ENCODE measurements at regions not wholly inside any gene's neighbourhood (a gene's known extent, or its start where the extent isn't known, plus 50 kb on each side); places are given as distances from the start of the nearest gene placed in this dataset.
"Not testable (repeated sequence)": the region's sequence is repeated elsewhere in the genome, so short reads cannot be mapped to it uniquely, and the experiment has no call there.

DNA sequence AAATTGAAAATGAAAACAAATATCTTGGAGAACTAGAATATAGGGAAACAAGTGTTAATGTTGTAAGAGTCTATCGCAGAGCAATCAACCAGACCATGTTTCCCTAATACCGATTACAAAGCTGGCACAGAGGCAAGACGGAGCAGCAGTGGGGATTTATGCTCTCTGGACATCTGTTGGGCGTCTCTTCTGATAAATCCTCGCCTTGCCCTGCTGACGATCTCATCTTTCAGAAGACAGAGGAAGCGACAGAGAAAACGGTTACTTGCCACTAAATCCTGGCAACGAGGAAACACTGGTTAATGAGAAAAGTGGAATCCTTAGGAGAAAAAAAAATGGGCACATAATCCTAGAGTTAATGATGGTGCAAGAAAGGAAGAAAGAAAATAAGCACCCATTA lies 218.5 kb downstream of the NPIPA8 start:
- H3K4me1 Mint-ChIP-seq, H3K27ac Mint-ChIP-seq, H3K36me3 Mint-ChIP-seq, H3K27me3 Mint-ChIP-seq, H3K9me3 Mint-ChIP-seq, H3K4me3 Mint-ChIP-seq: not testable (repeated sequence)

DNA sequence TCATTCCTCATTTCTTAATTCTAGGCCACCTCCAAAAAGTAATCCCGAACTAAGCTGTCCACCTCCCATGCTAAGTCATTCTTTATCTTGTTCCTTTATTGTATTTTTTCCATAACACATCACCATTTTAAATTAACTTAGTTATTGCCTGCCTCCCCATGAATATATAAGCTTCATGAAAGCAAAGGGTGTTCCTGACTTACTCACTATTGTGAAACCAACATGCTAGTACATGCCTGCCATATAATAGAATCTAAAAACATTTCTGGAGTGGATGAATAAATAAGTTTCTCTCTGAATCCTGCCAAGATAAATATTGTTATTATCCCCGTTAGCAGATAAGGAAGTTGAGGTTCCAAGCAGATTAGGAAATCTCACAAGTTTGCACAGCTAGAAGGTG lies 232.1 kb downstream of the NPIPA8 start:
- not testable (repeated sequence) for H3K27me3 Mint-ChIP-seq, H3K36me3 Mint-ChIP-seq, H3K4me3 Mint-ChIP-seq, H3K27ac Mint-ChIP-seq, H3K9me3 Mint-ChIP-seq, H3K4me1 Mint-ChIP-seq

DNA sequence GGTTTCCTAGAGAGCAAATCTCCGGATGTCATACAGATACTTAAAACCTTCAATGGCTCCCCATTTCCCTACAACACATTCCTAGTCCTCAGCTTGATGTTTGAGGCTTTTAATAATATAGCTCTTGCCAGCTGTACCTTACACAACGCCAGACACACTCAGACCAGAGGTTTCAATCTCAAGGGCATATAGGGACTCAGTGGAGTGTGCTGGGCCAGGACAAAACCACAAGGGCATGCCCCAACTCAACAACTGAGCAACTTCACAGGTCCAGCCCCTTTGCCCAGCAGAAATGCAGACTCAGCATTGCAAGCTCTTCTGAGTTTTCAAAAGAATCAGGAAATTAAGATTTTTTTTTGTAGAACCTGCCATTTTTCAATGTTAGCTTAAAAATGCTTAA lies 235.5 kb downstream of the NPIPA8 start:
- H3K4me1 Mint-ChIP-seq, H3K9me3 Mint-ChIP-seq, H3K36me3 Mint-ChIP-seq, H3K27me3 Mint-ChIP-seq, H3K4me3 Mint-ChIP-seq, H3K27ac Mint-ChIP-seq: not testable (repeated sequence)

DNA sequence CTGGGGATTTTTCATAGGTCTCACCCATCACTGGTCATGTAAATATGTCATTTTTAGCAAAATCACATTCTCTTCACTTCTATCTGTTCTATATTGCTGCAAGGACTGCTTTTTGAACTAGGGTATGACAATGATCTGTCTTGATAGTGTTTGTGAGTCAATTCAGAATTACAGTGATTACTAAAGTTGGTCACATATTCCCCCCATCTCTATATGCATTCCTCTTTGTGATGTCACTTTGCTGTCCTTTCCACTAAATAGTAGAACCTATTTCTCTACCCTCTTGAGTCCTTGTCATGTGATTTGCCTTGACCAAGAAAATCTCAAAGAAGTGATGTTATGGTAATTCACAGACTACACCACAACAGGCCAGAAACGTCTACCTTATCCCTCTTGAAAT lies 243.9 kb downstream of the NPIPA8 start:
- H3K27me3 Mint-ChIP-seq, H3K4me3 Mint-ChIP-seq: not testable (repeated sequence)

DNA sequence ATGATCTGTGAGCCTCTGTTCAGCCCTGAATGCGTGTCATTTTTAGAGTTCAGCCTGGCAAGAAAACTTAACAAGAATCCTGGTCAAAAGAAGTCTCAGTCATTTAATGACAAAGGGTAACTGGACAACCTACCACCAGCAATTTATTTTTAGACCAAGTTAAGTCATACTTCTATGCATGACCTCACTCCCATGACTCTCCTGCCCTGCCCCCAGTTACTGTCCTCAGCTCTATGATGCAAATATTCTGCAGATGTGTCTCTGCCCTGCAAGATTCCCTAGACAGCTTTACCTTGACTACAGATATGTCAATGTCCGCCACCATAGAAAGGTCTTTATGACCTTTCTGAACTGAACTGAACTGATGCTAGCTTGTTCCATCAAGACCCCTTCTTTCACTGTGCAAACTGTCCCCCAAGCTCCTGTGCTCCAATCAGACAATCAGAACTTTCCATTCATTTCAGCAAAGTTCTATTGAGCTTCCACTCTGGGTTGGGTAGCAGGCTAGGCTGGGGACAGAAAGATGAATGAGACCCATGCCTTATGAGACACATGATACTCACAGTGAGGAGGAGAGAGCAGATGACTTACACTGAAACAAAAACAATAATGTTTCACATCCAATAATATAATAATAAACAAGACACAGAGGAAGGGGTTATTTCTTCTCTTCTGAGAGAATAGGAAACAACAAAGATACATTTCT lies 255.7 kb downstream of the NPIPA8 start:
- not testable (repeated sequence) for H3K27ac Mint-ChIP-seq, H3K27me3 Mint-ChIP-seq, H3K36me3 Mint-ChIP-seq, H3K9me3 Mint-ChIP-seq, H3K4me1 Mint-ChIP-seq, H3K4me3 Mint-ChIP-seq

More for the DNA sequence above, 243.9 kb downstream of the NPIPA8 start:
- not testable (repeated sequence) for H3K4me1 Mint-ChIP-seq, H3K9me3 Mint-ChIP-seq, H3K27ac Mint-ChIP-seq, H3K36me3 Mint-ChIP-seq

DNA sequence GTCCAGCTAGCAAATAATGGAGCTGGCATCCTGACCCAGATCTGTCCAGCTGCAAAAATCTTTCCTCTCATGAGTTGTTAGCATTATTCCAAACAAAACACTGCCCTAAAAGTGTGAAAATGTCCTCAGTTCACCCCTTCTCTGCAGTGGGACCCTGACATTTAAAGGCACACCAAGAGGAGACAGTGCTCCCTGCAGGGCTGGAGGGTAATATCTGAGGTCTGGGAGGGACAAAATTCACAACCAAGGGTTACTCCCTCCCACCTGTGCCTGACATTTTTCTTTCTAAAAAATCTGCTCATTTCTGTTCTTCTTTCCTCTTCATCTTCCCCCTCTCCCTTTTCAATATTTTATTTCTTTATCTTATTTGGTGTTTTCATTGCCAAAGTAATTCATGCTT lies 258.6 kb downstream of the NPIPA8 start:
- H3K27ac Mint-ChIP-seq, H3K4me1 Mint-ChIP-seq, H3K27me3 Mint-ChIP-seq, H3K36me3 Mint-ChIP-seq, H3K4me3 Mint-ChIP-seq, H3K9me3 Mint-ChIP-seq: not testable (repeated sequence)

DNA sequence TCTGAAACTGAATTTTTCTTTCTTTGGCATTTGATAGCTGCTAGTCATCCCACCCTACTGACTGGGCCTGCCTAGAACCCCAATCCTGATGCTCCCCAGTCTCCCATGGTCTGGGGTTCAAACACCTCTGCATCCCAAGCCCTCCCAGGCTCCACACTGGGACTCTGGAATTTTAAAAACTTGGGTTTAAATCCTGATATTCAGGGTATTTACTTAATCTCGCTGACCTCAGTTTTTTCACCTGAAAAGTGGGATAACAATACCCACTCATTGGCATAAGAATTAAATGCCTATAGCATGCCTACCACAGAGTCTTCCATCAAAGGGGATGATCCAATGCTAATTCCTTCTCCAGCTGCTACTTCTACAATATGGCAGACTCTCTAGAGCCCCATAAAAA lies 264.4 kb downstream of the NPIPA8 start:
- Mint-ChIP-seq H3K4me1 (no peaks in the 10 kb centered on the region), H3K27ac (no peak overlapping the region)

DNA sequence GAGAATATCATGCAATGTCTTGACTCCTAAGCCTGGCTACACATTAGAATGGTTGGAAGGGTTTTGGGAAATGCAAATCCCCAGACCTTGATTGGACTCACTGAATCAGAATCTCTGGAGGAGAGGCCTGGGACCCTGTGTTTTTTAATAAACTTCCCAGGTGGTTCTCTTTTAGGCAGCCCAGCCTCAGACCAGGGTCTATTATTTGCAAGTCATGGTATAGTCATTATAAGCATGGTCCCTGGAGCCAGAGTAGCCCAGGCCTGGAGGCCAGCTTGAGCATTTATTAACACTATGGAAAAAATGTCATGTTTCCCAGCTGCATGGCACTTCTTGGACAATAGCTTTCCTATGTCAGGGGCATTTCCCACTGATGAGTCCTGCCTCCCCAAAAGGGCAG lies 266.9 kb downstream of the NPIPA8 start:
- Mint-ChIP-seq H3K27ac (no peak overlapping the region), H3K9me3 (peaks cover 0 to 8% (median 7%) of the 10 kb centered on the region in 3 donors), H3K4me3 (no peak overlapping the region), H3K36me3 (no peaks in the 10 kb centered on the region), H3K27me3 (no peaks in the 10 kb centered on the region), H3K4me1 (no peaks in the 10 kb centered on the region)

More for the DNA sequence above, 264.4 kb downstream of the NPIPA8 start:
- Mint-ChIP-seq H3K4me3 (no peak overlapping the region), H3K36me3 (no peaks in the 10 kb centered on the region), H3K27me3 (no peaks in the 10 kb centered on the region), H3K9me3 (peaks cover 0 to 5% (median 3%) of the 10 kb centered on the region in 3 donors)

DNA sequence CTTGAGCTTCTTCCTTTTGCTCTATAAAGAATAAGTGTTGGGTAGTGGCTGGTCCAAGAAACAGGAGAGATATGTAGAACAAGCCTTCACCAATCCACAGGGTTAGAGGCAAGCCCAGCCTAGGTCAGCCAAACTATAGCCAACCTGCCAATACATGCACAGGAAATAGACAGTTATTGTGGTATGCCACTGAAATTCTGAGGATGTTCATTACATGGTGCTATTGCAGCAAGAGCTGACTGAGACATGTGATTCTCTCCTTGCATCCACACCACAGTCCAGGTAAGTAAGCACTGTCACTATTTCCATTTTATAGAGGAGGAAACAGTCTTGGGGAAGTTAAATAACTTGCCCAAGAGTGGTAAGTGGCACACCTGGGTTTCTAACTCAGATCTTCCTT lies 268.1 kb downstream of the NPIPA8 start:
- no peaks in the 10 kb centered on the region for H3K4me1 Mint-ChIP-seq
- H3K4me3 Mint-ChIP-seq, result peak overlapping the region in 1 of 4 donors; percentile 3
- H3K36me3 Mint-ChIP-seq, result no peaks in the 10 kb centered on the region
- H3K9me3 Mint-ChIP-seq, result peaks cover 0 to 8% (median 7%) of the 10 kb centered on the region in 3 donors
- no peaks in the 10 kb centered on the region for H3K27me3 Mint-ChIP-seq
- H3K27ac Mint-ChIP-seq, result no peak overlapping the region

DNA sequence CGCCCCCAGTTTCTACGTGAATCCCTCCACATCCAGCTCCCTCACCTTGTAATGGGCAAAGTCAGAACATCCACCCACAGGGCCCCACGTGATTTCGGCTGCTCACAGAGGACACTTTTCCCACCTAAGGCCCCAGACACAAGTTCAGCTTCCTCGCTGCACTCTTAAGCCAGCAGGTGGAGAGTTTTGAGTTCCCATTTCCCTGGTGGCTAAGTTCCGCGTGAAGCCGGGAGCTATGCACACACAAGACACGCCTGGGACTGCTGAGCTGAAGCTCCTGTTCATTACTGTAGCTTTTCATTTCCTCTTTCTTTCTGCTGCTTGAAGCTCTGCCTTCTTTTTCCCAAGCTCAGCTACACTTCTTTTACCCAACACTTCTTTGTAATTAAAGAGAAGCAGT lies 273.8 kb downstream of the NPIPA8 start:
- H3K27me3 Mint-ChIP-seq, result peaks cover 3% of the 10 kb centered on the region

DNA sequence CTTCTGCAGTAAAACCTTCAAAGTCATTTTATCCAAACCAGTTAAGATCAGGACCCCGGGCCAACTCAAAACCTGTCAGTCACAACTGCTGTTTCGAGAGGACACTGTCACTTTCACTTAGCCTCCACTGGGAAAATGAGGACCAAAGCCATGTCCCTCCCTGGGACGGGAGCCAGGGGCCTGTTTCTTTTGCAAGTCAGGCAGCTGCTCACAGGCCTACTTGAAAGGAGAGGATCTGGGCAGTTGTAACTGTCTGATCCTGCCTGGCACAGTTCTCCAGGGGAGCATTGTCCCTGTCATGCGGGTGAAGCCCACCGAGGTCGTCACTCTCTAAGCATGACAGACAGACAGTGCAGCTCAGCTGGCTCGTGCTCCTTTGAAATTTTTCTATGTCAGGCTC lies 276.2 kb downstream of the NPIPA8 start:
- H3K4me3 Mint-ChIP-seq, result no peak overlapping the region
- no peak overlapping the region for H3K27ac Mint-ChIP-seq
- H3K9me3 Mint-ChIP-seq, result peaks cover 3 to 7% (median 3%) of the 10 kb centered on the region in 3 donors
- peaks cover 3% of the 10 kb centered on the region for H3K27me3 Mint-ChIP-seq
- H3K36me3 Mint-ChIP-seq, result no peaks in the 10 kb centered on the region
- H3K4me1 Mint-ChIP-seq, result peaks cover 0 to 4% (median 3%) of the 10 kb centered on the region in 3 donors

More for the DNA sequence above, 273.8 kb downstream of the NPIPA8 start:
- Mint-ChIP-seq H3K4me1 (peaks cover 0 to 4% (median 3%) of the 10 kb centered on the region in 3 donors), H3K27ac (no peak overlapping the region), H3K9me3 (peaks cover 2 to 10% (median 5%) of the 10 kb centered on the region in 3 donors), H3K4me3 (no peak overlapping the region), H3K36me3 (no peaks in the 10 kb centered on the region)

DNA sequence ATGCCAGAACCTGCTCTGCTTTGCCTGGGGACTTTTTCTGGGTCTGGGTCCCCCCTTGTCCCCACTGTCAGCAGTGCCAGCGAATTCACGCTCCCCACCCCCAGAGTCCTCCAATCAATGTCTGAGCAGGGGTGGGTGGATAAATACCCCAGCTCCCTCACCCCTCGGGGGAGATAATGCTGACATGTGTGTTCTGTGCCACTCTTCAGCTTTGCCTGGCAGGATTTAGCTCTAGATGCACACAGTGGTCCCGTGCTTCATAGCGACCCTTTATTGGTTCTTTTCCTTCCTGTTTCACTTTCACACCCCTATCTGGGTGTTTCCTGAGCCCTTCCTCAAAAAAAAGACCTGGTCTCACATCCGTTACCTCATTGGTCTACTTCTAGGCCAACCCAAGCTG lies 277.0 kb downstream of the NPIPA8 start:
- Mint-ChIP-seq H3K27ac (no peak overlapping the region), H3K36me3 (no peaks in the 10 kb centered on the region), H3K27me3 (peaks cover 3% of the 10 kb centered on the region), H3K4me1 (peaks cover 0 to 4% (median 3%) of the 10 kb centered on the region in 3 donors), H3K4me3 (no peak overlapping the region), H3K9me3 (peaks cover 0 to 6% (median 3%) of the 10 kb centered on the region in 3 donors)

DNA sequence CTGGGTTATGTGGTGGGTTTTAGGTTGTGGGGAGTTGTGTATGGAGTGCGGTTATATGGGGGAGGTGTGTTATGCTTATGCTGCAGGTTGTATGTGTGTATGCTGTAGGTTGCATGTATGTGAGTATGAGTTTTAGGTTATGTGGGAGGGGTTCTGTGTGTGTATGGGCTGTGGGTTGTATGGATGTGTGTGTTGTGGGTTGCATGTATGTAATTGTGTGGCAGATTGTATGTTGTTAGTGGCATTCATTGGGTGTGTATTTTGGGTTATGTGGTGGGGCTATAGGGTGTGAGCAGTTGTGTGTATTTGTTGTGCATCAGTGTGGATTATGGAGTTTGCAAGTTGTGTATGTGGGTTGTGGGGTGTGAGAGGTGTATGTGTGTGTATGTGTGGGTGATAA lies 277.4 kb downstream of the NPIPA8 start:
- H3K9me3 Mint-ChIP-seq, result peaks cover 0 to 6% (median 3%) of the 10 kb centered on the region in 3 donors
- H3K4me3 Mint-ChIP-seq, result no peak overlapping the region

DNA sequence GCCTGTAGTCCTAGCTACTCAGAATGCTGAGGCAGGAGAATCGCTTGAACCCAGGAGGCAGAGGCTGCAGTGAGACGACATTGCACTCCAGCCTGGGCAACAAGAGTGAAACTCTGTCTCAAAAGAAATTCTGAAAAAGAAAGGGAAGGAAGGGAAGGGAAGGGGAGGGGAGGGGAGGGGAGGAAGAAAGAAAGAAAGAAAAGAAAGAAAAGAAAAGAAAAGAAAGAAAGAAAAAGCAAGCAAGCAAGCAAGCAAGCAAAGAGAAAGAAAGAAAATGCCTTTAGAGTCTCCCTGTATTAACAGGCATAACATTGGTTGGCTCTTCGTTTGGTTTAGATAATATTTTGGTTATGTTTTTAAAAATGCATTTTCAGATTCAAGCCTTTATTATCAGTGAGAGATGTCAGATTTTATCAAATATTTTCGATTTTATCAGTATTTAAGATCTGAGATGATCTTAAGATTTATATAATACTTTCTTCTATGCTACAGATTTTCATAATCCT lies 281.1 kb downstream of the NPIPA8 start:
- Mint-ChIP-seq H3K4me3 (no peak overlapping the region), H3K36me3 (no peaks in the 10 kb centered on the region), H3K27ac (no peak overlapping the region), H3K4me1 (peaks cover 0 to 3% (median 2%) of the 10 kb centered on the region in 3 donors), H3K9me3 (peaks cover 0 to 14% (median 3%) of the 10 kb centered on the region in 3 donors), H3K27me3 (no peaks in the 10 kb centered on the region)

More for the DNA sequence above, 277.4 kb downstream of the NPIPA8 start:
- Mint-ChIP-seq H3K27me3 (peaks cover 3% of the 10 kb centered on the region), H3K27ac (no peak overlapping the region), H3K4me1 (peaks cover 0 to 4% (median 3%) of the 10 kb centered on the region in 3 donors), H3K36me3 (no peaks in the 10 kb centered on the region)

DNA sequence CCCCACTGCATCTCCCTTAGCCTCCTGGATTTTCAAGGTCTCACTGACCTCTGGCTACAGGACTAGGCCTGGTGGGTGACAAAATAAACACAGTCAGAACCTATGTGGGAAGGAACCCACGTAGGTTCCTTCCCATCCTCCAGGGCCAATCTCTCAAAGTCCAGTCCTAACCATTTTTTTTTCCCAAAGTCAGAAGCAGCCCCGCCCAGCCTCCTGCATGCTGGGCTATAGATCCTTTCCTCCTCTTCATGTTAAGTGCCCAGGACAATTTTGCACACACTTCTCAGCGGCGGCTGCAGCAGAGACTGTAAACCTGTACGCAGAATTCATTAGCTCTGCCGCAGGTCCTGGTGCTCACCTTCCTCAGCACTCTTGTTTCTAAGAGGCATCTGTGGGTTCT lies 285.8 kb downstream of the NPIPA8 start:
- no peak overlapping the region for H3K27ac Mint-ChIP-seq
- H3K27me3 Mint-ChIP-seq, result peaks cover 3% of the 10 kb centered on the region
- no peaks in the 10 kb centered on the region for H3K36me3 Mint-ChIP-seq
- H3K4me3 Mint-ChIP-seq, result no peak overlapping the region
- H3K4me1 Mint-ChIP-seq, result no peaks in the 10 kb centered on the region
- peaks cover 0 to 8% (median 0%) of the 10 kb centered on the region in 3 donors for H3K9me3 Mint-ChIP-seq

DNA sequence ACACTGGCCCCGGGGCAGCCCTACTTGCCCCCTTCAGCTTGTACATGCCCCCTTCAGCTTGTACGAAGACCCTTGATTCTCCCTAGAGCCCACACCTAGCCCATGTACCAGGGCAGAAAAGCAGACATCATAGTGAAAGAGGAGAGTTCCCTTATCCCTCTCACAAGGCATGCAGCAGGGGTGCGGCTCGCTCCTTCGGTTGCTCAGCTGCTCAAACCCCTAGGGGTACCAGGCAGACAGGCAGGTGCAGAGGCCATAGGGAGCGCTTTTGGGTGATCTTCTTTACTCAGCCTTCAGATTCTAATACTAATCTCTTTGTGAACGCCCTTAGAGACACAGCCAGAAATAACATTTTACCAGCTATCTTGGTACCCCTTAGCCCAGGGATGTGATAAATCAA lies 286.3 kb downstream of the NPIPA8 start:
- H3K4me3 Mint-ChIP-seq, result no peak overlapping the region
- peaks cover 3% of the 10 kb centered on the region for H3K27me3 Mint-ChIP-seq
- H3K4me1 Mint-ChIP-seq, result no peaks in the 10 kb centered on the region
- H3K27ac Mint-ChIP-seq, result no peak overlapping the region
- H3K36me3 Mint-ChIP-seq, result no peaks in the 10 kb centered on the region
- peaks cover 0 to 8% (median 0%) of the 10 kb centered on the region in 3 donors for H3K9me3 Mint-ChIP-seq

Measured in IgD-negative memory B cell (primary cell).